Activated CD4-positive, alpha-beta memory T cell treated with anti-CD3 and anti-CD28 coated beads for 36 hours (primary cell): ENCODE measurements at regions not wholly inside any gene's neighbourhood (a gene's known extent, or its start where the extent isn't known, plus 50 kb on each side); places are given as distances from the start of the nearest gene placed in this dataset.

Experiments
- CTCF ChIA-PET: fragments of 350-600 bp; sonication (Branson Sonifier 250); formaldehyde crosslinking; loops from one replicate; lab custom pipeline; 2021; ENCODE audit warnings: antibody characterized with exemption, inconsistent platforms; lab: Charles Lee
- POLR2A ChIA-PET: fragments of 350-600 bp; sonication (Branson Sonifier 250); formaldehyde crosslinking; loops from one replicate; lab custom pipeline; 2021; ENCODE audit warnings: antibody characterized with exemption; lab: Charles Lee
- DNase-seq: peaks from one replicate; pipeline ENCODE4 v3.0.0-alpha.2; 2020
- H3K27ac Mint-ChIP-seq: one replicate; pipeline ENCODE4 v1.8.0; 2021; ENCODE audit warnings: mixed read lengths
- H3K27me3 Mint-ChIP-seq: one replicate; pipeline ENCODE4 v1.8.0; 2021; ENCODE audit warnings: mixed read lengths
- H3K36me3 Mint-ChIP-seq: one replicate; pipeline ENCODE4 v1.8.0; 2021; ENCODE audit warnings: mixed read lengths
- H3K4me1 Mint-ChIP-seq: one replicate; pipeline ENCODE4 v1.8.0; 2021; ENCODE audit warnings: low read depth, mixed read lengths
- H3K4me3 Mint-ChIP-seq: one replicate; pipeline ENCODE4 v1.8.0; 2021; ENCODE audit warnings: mild to moderate bottlenecking, mixed read lengths
- H3K9me3 Mint-ChIP-seq: one replicate; pipeline ENCODE4 v1.8.0; 2021; ENCODE audit warnings: mixed read lengths
- intact Hi-C: fragments of 100-400 bp; cut with micrococcal nuclease; formaldehyde crosslinking; loops from one replicate; pipeline ENCODE4 v1.15.1; 2023

DNA sequence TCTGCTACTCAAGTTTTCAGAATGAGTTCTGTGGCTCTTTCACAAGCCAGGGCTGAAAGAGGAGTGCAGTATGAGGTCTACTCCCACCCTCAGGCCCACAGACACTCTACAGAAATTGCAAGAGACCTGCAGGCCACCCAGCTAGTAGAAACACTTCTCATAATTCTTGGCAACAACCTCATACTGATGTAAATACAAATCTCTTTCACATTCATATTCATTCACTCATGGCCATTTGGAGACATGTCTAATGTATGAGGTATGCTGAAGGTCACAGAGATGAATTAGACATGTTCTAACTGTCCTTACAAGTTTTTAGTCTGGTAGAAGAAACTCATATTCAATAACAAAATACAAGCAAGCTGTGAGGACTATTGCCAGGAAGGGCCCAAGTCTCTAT, 83.8 kb upstream of the KLHL29 start:
- Mint-ChIP-seq H3K4me3 (no peak overlapping the region), H3K27ac (no peak overlapping the region), H3K4me1 (no peaks in the 10 kb centered on the region), H3K27me3 (peaks cover 3% of the 10 kb centered on the region), H3K9me3 (no peaks in the 10 kb centered on the region), H3K36me3 (no peaks in the 10 kb centered on the region)
- DNase-seq: no peak
- ChIA-PET POLR2A (no interaction called here), CTCF (no interaction called here)
- intact Hi-C loops: no loop called here

GRCh38 chr2:23302591-23302990, 82.4 kb upstream of the KLHL29 start:
- no peaks in the 10 kb centered on the region for H3K4me1 Mint-ChIP-seq
- ChIA-PET POLR2A (no interaction called here), CTCF (interaction anchor here (0.7 kb wide), 1 partner anchor 21 kb away, joined by 4 read pairs; no protein-coding TSS in a partner anchor)
- no peaks in the 10 kb centered on the region for H3K9me3 Mint-ChIP-seq
- peaks cover 3% of the 10 kb centered on the region for H3K27me3 Mint-ChIP-seq
- H3K4me3 Mint-ChIP-seq: no peak overlapping the region
- H3K36me3 Mint-ChIP-seq: no peaks in the 10 kb centered on the region
- H3K27ac Mint-ChIP-seq: no peak overlapping the region
- DNase-seq: no peak
- intact Hi-C loops: no loop called here

- POLR2A ChIA-PET: no interaction called here
- peaks cover 3% of the 10 kb centered on the region for H3K27me3 Mint-ChIP-seq
Measured at GRCh38 chr2:23306401-23306800, 78.6 kb upstream of the KLHL29 start.

DNA sequence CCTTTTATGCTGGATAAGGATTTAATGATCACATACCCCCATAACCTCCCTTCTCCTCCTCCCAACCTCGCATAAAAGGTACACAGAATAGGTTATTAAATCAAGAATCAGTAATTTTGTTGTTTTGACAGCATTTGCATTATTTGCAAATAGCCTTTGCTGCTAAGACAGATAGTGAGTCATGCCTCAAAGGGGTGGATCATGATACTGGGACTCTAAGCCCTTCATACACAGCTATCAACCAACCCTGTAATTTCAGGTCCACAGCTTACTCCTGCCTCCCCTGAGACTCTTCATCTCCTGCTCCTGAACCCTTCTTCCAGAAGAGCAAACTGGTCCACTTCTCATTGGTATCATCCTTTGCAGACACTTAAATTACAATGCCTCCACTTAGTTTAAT, 73.8 kb upstream of the KLHL29 start:
- ChIA-PET CTCF (no interaction called here), POLR2A (no interaction called here)
- H3K36me3 Mint-ChIP-seq: no peaks in the 10 kb centered on the region
- H3K4me1 Mint-ChIP-seq: no peaks in the 10 kb centered on the region
- H3K27me3 Mint-ChIP-seq: no peaks in the 10 kb centered on the region
- H3K27ac Mint-ChIP-seq: no peak overlapping the region
- no peaks in the 10 kb centered on the region for H3K9me3 Mint-ChIP-seq
- no peak overlapping the region for H3K4me3 Mint-ChIP-seq
- intact Hi-C loops: no loop called here
- no peak for DNase-seq

More at GRCh38 chr2:23306401-23306800, 78.6 kb upstream of the KLHL29 start:
- Mint-ChIP-seq H3K9me3 (no peaks in the 10 kb centered on the region), H3K27ac (no peak overlapping the region), H3K4me3 (no peak overlapping the region), H3K4me1 (no peaks in the 10 kb centered on the region), H3K36me3 (no peaks in the 10 kb centered on the region)
- DNase-seq: no peak
- CTCF ChIA-PET: no interaction called here
- intact Hi-C loops: no loop called here

- Mint-ChIP-seq H3K4me1 (no peaks in the 10 kb centered on the region), H3K27me3 (no peaks in the 10 kb centered on the region), H3K4me3 (no peak overlapping the region), H3K9me3 (no peaks in the 10 kb centered on the region), H3K36me3 (no peaks in the 10 kb centered on the region), H3K27ac (no peak overlapping the region)
- CTCF ChIA-PET: no interaction called here
- intact Hi-C loops: no loop called here
- peak; percentile 35 for DNase-seq
- POLR2A ChIA-PET: no interaction called here
Measured at GRCh38 chr2:23312996-23313606, 71.9 kb upstream of the KLHL29 start.

GRCh38 chr2:23314687-23315086, 70.3 kb upstream of the KLHL29 start:
- Mint-ChIP-seq H3K4me1 (no peaks in the 10 kb centered on the region), H3K27ac (no peak overlapping the region), H3K36me3 (no peaks in the 10 kb centered on the region), H3K4me3 (no peak overlapping the region), H3K9me3 (no peaks in the 10 kb centered on the region), H3K27me3 (peaks cover 1% of the 10 kb centered on the region)
- intact Hi-C loops: no loop called here
- POLR2A ChIA-PET: no interaction called here
- CTCF ChIA-PET: no interaction called here
- DNase-seq: no peak

- CTCF ChIA-PET: no interaction called here
- Mint-ChIP-seq H3K4me3 (no peak overlapping the region), H3K27ac (no peak overlapping the region), H3K9me3 (no peaks in the 10 kb centered on the region), H3K27me3 (peaks cover 20% of the 10 kb centered on the region), H3K36me3 (no peaks in the 10 kb centered on the region), H3K4me1 (no peaks in the 10 kb centered on the region)
- POLR2A ChIA-PET: no interaction called here
- no peak for DNase-seq
- intact Hi-C loops: no loop called here
Measured at GRCh38 chr2:23320058-23320457, 64.9 kb upstream of the KLHL29 start.

DNA sequence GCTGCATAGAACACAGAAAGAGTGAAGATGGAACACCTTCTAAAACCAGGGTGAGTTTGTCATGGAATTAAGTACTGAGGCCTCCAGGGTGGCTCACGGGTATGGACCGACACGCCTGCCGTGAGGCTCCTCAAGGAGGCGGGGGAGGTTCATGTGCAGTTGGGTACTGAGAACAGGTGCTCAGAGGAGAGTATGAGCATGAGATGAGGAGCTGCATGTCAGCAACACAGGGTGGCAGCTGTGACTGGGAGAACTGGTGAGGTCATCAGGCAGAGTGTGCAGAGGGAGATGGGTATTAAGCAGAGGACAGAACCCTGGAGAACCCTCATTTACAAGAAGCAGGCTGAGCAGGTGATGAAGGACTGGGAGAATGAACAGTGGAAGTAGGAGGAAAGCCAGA, 63.2 kb upstream of the KLHL29 start:
- ChIA-PET CTCF (no interaction called here), POLR2A (no interaction called here)
- Mint-ChIP-seq H3K27me3 (peaks cover 20% of the 10 kb centered on the region), H3K27ac (no peak overlapping the region), H3K36me3 (no peaks in the 10 kb centered on the region), H3K4me3 (no peak overlapping the region), H3K9me3 (no peaks in the 10 kb centered on the region), H3K4me1 (no peaks in the 10 kb centered on the region)
- intact Hi-C loops: no loop called here
- no peak for DNase-seq

DNA sequence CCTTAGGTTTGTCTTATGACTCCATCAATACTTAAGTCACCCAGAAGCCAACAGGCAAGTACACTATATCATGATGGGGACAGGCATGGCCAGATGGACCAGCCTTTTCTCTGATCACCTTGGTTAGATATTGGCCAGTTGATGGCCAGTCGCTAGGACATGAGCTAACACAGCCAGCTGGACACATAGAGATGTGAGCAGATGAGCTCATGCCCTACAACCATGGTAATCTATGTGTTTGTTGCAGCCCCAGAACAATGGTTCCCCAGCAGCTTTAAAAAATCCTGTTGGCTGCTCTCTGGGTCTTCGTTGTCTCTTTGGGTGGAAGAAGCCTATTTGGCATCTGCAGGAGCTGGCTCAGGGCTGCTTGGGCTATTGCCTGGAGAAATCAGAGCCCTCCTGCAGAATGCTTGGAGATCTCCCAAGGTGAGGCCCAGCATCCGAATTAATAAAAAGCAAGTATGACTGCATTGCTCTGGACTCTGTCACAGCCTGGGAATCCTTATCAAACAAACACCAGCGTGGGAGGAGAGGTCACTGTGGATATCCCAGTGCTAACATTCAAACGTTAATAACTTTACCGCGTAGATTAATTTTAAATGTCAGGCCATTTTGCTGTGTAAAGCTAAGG, 62.3 kb upstream of the KLHL29 start:
- intact Hi-C loops: no loop called here
- ChIA-PET POLR2A (no interaction called here), CTCF (no interaction called here)
- Mint-ChIP-seq H3K4me3 (no peak overlapping the region), H3K36me3 (no peaks in the 10 kb centered on the region), H3K27ac (no peak overlapping the region), H3K4me1 (no peaks in the 10 kb centered on the region), H3K9me3 (no peaks in the 10 kb centered on the region), H3K27me3 (peaks cover 20% of the 10 kb centered on the region)
- no peak for DNase-seq

DNA sequence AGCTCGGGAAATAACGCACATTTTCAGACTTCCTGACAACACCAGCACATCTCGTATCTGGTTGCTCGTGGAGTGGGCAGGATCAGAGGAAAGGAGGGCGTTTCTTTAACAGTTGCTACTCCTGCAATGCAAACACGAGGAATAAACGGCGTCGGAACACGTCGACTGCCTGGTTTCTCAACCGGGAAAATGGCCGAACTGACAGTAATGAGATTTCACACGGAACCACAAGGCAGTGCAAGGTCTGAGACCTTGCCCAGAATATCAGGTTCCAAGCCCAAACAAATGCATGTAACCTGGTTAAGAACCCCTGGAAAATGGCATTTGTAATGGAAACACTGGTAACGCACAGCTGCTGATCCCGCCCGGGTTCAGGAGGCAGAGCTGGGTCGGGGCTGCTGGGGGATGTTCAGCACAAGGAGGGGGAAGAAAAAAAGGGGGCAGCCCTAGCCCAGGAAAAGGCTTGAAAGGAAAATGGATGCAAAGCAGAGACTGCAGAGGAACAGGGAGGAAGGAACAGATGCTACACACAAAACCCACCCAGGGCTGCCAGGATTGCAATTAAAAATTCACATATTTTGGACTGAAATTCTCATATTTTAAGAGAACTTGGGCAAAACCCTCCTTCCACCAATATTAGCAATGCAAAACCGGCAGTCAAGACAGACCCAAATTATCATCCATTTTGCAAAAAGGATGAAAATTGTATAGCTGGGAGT, 61.6 kb upstream of the KLHL29 start:
- no peaks in the 10 kb centered on the region for H3K36me3 Mint-ChIP-seq
- no peak for DNase-seq
- H3K27me3 Mint-ChIP-seq: peaks cover 20% of the 10 kb centered on the region
- POLR2A ChIA-PET: no interaction called here
- no peak overlapping the region for H3K27ac Mint-ChIP-seq
- no peaks in the 10 kb centered on the region for H3K9me3 Mint-ChIP-seq
- no peak overlapping the region for H3K4me3 Mint-ChIP-seq
- CTCF ChIA-PET: no interaction called here
- intact Hi-C loops: no loop called here
- no peaks in the 10 kb centered on the region for H3K4me1 Mint-ChIP-seq

DNA sequence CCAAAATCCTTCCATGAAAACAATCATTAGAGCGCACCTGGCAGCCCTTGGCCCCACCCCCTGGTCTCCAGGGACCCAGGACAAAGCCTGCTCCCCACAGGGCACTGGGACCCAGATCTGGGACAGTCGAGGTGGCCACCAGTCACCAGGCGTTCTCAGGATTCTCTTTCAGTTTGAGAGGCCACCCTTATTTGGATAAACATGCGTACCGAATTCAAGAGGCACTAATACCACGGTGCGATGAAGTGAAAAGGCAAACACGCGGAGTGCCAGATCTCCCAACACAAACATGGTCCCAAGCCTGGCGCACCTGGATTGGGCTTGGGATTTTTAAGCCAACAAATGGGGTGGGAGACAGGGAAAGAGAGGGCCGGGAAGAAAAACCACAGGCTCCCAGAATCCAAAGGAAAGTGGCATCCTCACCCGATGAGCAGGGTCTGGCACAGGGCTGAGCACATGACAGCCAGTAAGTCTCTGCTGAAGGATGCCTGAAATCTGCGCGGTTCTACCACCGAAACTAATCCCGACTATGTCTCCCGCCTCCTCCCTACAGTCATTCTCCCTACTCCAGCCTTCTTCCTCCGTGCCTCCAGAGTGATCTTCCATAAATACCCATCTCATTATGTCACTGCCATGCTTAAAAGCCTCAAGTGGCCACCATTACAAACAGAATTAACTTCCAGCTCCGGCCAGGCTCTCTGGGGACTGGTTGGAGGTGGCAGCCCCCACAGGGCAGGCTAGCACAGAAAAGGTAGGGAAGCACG, 60.9 kb upstream of the KLHL29 start:
- intact Hi-C loops: no loop called here
- Mint-ChIP-seq H3K9me3 (no peaks in the 10 kb centered on the region), H3K27ac (no peak overlapping the region), H3K4me1 (no peaks in the 10 kb centered on the region), H3K4me3 (no peak overlapping the region), H3K27me3 (peaks cover 23% of the 10 kb centered on the region), H3K36me3 (no peaks in the 10 kb centered on the region)
- no peak for DNase-seq
- ChIA-PET CTCF (no interaction called here), POLR2A (no interaction called here)

- no peaks in the 10 kb centered on the region for H3K9me3 Mint-ChIP-seq
- H3K27ac Mint-ChIP-seq: no peak overlapping the region
- ChIA-PET POLR2A (no interaction called here), CTCF (no interaction called here)
- H3K36me3 Mint-ChIP-seq: no peaks in the 10 kb centered on the region
- H3K4me1 Mint-ChIP-seq: no peaks in the 10 kb centered on the region
- intact Hi-C loops: no loop called here
- H3K4me3 Mint-ChIP-seq: no peak overlapping the region
- DNase-seq: no peak
- H3K27me3 Mint-ChIP-seq: peaks cover 17% of the 10 kb centered on the region
Measured at GRCh38 chr2:23326330-23326729, 58.6 kb upstream of the KLHL29 start.
